ENCODE measurements at regions not wholly inside any gene's neighbourhood (a gene's known extent, or its start where the extent isn't known, plus 50 kb on each side); places are given as distances from the start of the nearest gene placed in this dataset.

- no peak for TF ChIP-seq CTCF (IDR thresholded peaks at IDR 0.05; ENCODE audit: control insufficient read depth, insufficient read depth, low read depth, low read length, missing control alignments)
- no peak overlapping the region for H3K4me3 ChIP-seq (ENCODE audit: control insufficient read depth, low read depth, low read length)
- no peak for DNase-seq (ENCODE audit: low read depth)
These were observed 300.6 kb upstream of the EDIL3 start for GRCh38 chr5:84685121-84685894.

- DNase-seq (ENCODE audit: low read depth): no peak
- no peak overlapping the region for H3K4me3 ChIP-seq (ENCODE audit: control insufficient read depth, low read depth, low read length)
- no peak for TF ChIP-seq CTCF (IDR thresholded peaks at IDR 0.05; ENCODE audit: control insufficient read depth, insufficient read depth, low read depth, low read length, missing control alignments)
These were observed 298.9 kb upstream of the EDIL3 start for GRCh38 chr5:84683594-84683993.

- DNase-seq (ENCODE audit: low read depth): no peak
- no peak overlapping the region for H3K4me3 ChIP-seq (ENCODE audit: control insufficient read depth, low read depth, low read length)
- no peak for TF ChIP-seq CTCF (IDR thresholded peaks at IDR 0.05; ENCODE audit: control insufficient read depth, insufficient read depth, low read depth, low read length, missing control alignments)
These were observed 297.9 kb upstream of the EDIL3 start for GRCh38 chr5:84682531-84682930.

- no peak for TF ChIP-seq CTCF (IDR thresholded peaks at IDR 0.05; ENCODE audit: control insufficient read depth, insufficient read depth, low read depth, low read length, missing control alignments)
- no peak overlapping the region for H3K4me3 ChIP-seq (ENCODE audit: control insufficient read depth, low read depth, low read length)
- no peak for DNase-seq (ENCODE audit: low read depth)
These were observed 296.2 kb upstream of the EDIL3 start for GRCh38 chr5:84680908-84681307.

- no peak overlapping the region for H3K4me3 ChIP-seq (ENCODE audit: control insufficient read depth, low read depth, low read length)
- no peak for DNase-seq (ENCODE audit: low read depth)
- no peak for TF ChIP-seq CTCF (IDR thresholded peaks at IDR 0.05; ENCODE audit: control insufficient read depth, insufficient read depth, low read depth, low read length, missing control alignments)
These were observed 289.1 kb upstream of the EDIL3 start for GRCh38 chr5:84673785-84674184.

- TF ChIP-seq CTCF (IDR thresholded peaks at IDR 0.05; ENCODE audit: control insufficient read depth, insufficient read depth, low read depth, low read length, missing control alignments): no peak
- DNase-seq (ENCODE audit: low read depth): no peak
These were observed 282.9 kb upstream of the EDIL3 start for GRCh38 chr5:84667576-84667975.

More at GRCh38 chr5:84667576-84667975, 282.9 kb upstream of the EDIL3 start:
- H3K4me3 ChIP-seq (ENCODE audit: control insufficient read depth, low read depth, low read length): no peak overlapping the region
